T-helper 1 cell (primary cell): ENCODE measurements at regions not wholly inside any gene's neighbourhood (a gene's known extent, or its start where the extent isn't known, plus 50 kb on each side); places are given as distances from the start of the nearest gene placed in this dataset.

Experiments
- DNase-seq, 5 donors: peaks; one replicate each; pipeline ENCODE4 v3.0.0-alpha.2; 2012 to 2020

- DNase-seq: no peak
Measured at GRCh38 chr14:38900887-38901286, 202.1 kb downstream of the SEC23A start.

GRCh38 chr14:38887696-38888095 lies 215.3 kb downstream of the SEC23A start:
- no peak for DNase-seq

GRCh38 chr14:38884109-38884508 lies 218.9 kb downstream of the SEC23A start:
- no peak for DNase-seq

GRCh38 chr14:38883127-38883526 lies 219.9 kb downstream of the SEC23A start:
- DNase-seq: no peak

GRCh38 chr14:38882533-38882932 lies 220.5 kb downstream of the SEC23A start:
- DNase-seq: no peak

GRCh38 chr14:38880643-38881524 lies 222.2 kb downstream of the SEC23A start:
- no peak for DNase-seq

GRCh38 chr14:38877744-38878388 lies 225.2 kb downstream of the SEC23A start:
- DNase-seq: no peak

- DNase-seq: no peak
Measured at GRCh38 chr14:38874721-38875120, 228.3 kb downstream of the SEC23A start.

- no peak for DNase-seq
Measured at GRCh38 chr14:38873941-38874612, 229.0 kb downstream of the SEC23A start.

- DNase-seq: no peak
Measured at GRCh38 chr14:38870296-38870836, 232.7 kb downstream of the SEC23A start.

GRCh38 chr14:38868399-38869290 lies 234.4 kb downstream of the SEC23A start:
- DNase-seq: no peak

- DNase-seq: peak in 3 of 5 donors; percentile 4 to 53 (median 43)
Measured at GRCh38 chr14:38867561-38868150, 235.4 kb downstream of the SEC23A start.

GRCh38 chr14:38866461-38866860 lies 236.6 kb downstream of the SEC23A start:
- no peak for DNase-seq

GRCh38 chr14:38862366-38862765 lies 240.7 kb downstream of the SEC23A start:
- DNase-seq: no peak

- DNase-seq: no peak
Measured at GRCh38 chr14:38860530-38860929, 242.5 kb downstream of the SEC23A start.

GRCh38 chr14:38856798-38857197 lies 246.2 kb downstream of the SEC23A start:
- no peak for DNase-seq

GRCh38 chr14:38855513-38855912 lies 247.5 kb downstream of the SEC23A start:
- no peak for DNase-seq

GRCh38 chr14:38851111-38851510 lies 251.9 kb downstream of the SEC23A start:
- no peak for DNase-seq

- no peak for DNase-seq
Measured at GRCh38 chr14:38850664-38851063, 252.4 kb downstream of the SEC23A start.

GRCh38 chr14:38848243-38848935 lies 254.6 kb downstream of the SEC23A start:
- DNase-seq: no peak

- DNase-seq: no peak
Measured at GRCh38 chr14:38847161-38847560, 255.9 kb downstream of the SEC23A start.
